ENCODE measurements at regions not wholly inside any gene's neighbourhood (a gene's known extent, or its start where the extent isn't known, plus 50 kb on each side); places are given as distances from the start of the nearest gene placed in this dataset.

DNA sequence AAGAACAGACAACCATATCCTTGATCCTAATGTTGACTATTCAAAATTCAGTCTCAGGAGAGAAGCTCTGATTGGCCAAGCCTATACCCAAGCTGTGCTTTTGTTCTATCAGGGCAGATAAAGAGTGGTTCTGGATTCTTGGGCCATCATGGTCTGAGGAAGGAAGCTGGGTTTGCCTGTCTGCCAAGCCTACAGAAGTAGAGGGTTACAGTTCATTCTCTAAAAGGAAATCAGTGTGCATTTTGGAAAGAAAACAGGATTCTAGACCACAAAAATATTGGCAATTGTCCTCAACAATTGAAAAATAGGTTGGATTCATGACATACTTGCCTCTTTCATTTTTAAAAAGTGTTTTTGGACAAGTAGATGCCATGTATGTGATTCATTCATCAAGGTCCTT is 145.4 kb upstream of the BMP2 start:
- H3K27ac ChIP-seq: no peak overlapping the region
- H3K4me1 ChIP-seq (ENCODE audit: insufficient read depth): peaks cover 4% of the 10 kb centered on the region
- no peak for DNase-seq
- H3K36me3 ChIP-seq: no peaks in the 10 kb centered on the region
- no peak overlapping the region for H3K4me3 ChIP-seq
- H3K27me3 ChIP-seq: no peaks in the 10 kb centered on the region
- TF ChIP-seq POLR2A (IDR thresholded peaks at IDR 0.05) (no peak), EP300 (IDR thresholded peaks at IDR 0.05) (no peak), CTCF (IDR thresholded peaks at IDR 0.05) (no peak)
- intact Hi-C loops (cut with DNase I): loop anchor here in 1 of 4 donors (10.0 kb wide), 1 partner anchor 203 kb away; no protein-coding TSS in a partner anchor
- no peaks in the 10 kb centered on the region for H3K9me3 ChIP-seq

DNA sequence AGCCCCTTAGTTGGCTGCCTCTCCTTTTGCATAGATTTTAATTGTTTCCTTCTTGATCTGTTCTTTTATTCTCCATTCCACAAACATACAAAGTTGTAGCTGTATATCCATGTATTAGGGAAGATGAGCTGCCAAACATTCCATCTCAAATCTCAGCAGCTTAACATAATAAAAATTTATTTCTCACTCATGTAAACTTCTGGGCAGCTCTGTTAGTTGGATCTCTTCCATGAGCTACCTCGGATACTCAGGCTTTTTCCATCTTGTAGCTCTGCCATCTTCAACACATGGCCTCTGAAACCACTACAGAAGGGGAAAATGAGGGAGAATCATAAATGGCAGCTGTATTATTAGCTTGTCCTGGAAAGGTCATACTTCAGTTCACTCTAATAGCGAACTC is 149.4 kb upstream of the BMP2 start:
- DNase-seq: no peak
- H3K27ac ChIP-seq: no peak overlapping the region
- no peaks in the 10 kb centered on the region for H3K9me3 ChIP-seq
- intact Hi-C loops (cut with DNase I): no loop called here
- no peak for TF ChIP-seq CTCF (IDR thresholded peaks at IDR 0.05)
- TF ChIP-seq POLR2A (IDR thresholded peaks at IDR 0.05): no peak
- no peak for TF ChIP-seq EP300 (IDR thresholded peaks at IDR 0.05)
- 25 to 37% (median 27%) methylated on average over 2 of the region's 2 CpGs for WGBS, 3 donors
- H3K4me3 ChIP-seq: no peak overlapping the region
- H3K36me3 ChIP-seq: no peaks in the 10 kb centered on the region
- H3K4me1 ChIP-seq (ENCODE audit: insufficient read depth): peaks cover 4% of the 10 kb centered on the region
- H3K27me3 ChIP-seq: no peaks in the 10 kb centered on the region

GRCh38 chr20:6616421-6616820 is 151.1 kb upstream of the BMP2 start:
- intact Hi-C loops (cut with DNase I): no loop called here
- Histone ChIP-seq H3K9me3 (no peaks in the 10 kb centered on the region), H3K4me3 (no peak overlapping the region), H3K36me3 (no peaks in the 10 kb centered on the region), H3K4me1 (ENCODE audit: insufficient read depth) (peaks cover 4% of the 10 kb centered on the region), H3K27me3 (no peaks in the 10 kb centered on the region), H3K27ac (no peak overlapping the region)
- WGBS, 3 donors: 82 to 87% (median 86%) methylated on average over 1 of the region's 1 CpG
- TF ChIP-seq POLR2A (IDR thresholded peaks at IDR 0.05): no peak
- TF ChIP-seq CTCF (IDR thresholded peaks at IDR 0.05): no peak
- TF ChIP-seq EP300 (IDR thresholded peaks at IDR 0.05): no peak
- no peak for DNase-seq

- 68 to 76% (median 72%) methylated on average over 1 of the region's 1 CpG for WGBS, 3 donors
- Histone ChIP-seq H3K4me1 (ENCODE audit: insufficient read depth) (peaks cover 4% of the 10 kb centered on the region), H3K27ac (no peak overlapping the region), H3K4me3 (no peak overlapping the region), H3K9me3 (no peaks in the 10 kb centered on the region), H3K27me3 (no peaks in the 10 kb centered on the region), H3K36me3 (no peaks in the 10 kb centered on the region)
- TF ChIP-seq POLR2A (IDR thresholded peaks at IDR 0.05) (no peak), CTCF (IDR thresholded peaks at IDR 0.05) (no peak), EP300 (IDR thresholded peaks at IDR 0.05) (no peak)
- intact Hi-C loops (cut with DNase I): no loop called here
- no peak for DNase-seq
Observed at GRCh38 chr20:6614836-6615235, 152.7 kb upstream of the BMP2 start.

Data from ovary (tissue), 7 donors.